ENCODE measurements at regions not wholly inside any gene's neighbourhood (a gene's known extent, or its start where the extent isn't known, plus 50 kb on each side); places are given as distances from the start of the nearest gene placed in this dataset.

- CTCF ChIA-PET, result no interaction called here
- POLR2A ChIA-PET, result no interaction called here
These were observed 67.8 kb downstream of the GP2 start for GRCh38 chr16:20259541-20259940.

- POLR2A ChIA-PET, result no interaction called here
- CTCF ChIA-PET, result no interaction called here
These were observed 70.1 kb downstream of the GP2 start for GRCh38 chr16:20257234-20257633.

- ChIA-PET CTCF (no interaction called here), POLR2A (no interaction called here)
These were observed 72.3 kb downstream of the GP2 start for GRCh38 chr16:20255002-20255401.

GRCh38 chr16:20253825-20254224 is 73.5 kb downstream of the GP2 start:
- POLR2A ChIA-PET, result no interaction called here

GRCh38 chr16:20249211-20249610 is 78.1 kb downstream of the GP2 start:
- CTCF ChIA-PET, result no interaction called here

More at GRCh38 chr16:20253825-20254224, 73.5 kb downstream of the GP2 start:
- CTCF ChIA-PET, result no interaction called here

GRCh38 chr16:20247076-20247475 is 80.2 kb downstream of the GP2 start:
- ChIA-PET POLR2A (no interaction called here), CTCF (no interaction called here)

More at GRCh38 chr16:20249211-20249610, 78.1 kb downstream of the GP2 start:
- POLR2A ChIA-PET, result interaction anchor here (0.7 kb wide), 1 partner anchor 9 kb away, joined by 3 read pairs; no protein-coding TSS in a partner anchor

GRCh38 chr16:20243731-20244281 is 83.5 kb downstream of the GP2 start:
- ChIA-PET POLR2A (no interaction called here), CTCF (no interaction called here)

GRCh38 chr16:20242568-20243255 is 84.6 kb downstream of the GP2 start:
- ChIA-PET POLR2A (no interaction called here), CTCF (no interaction called here)

GRCh38 chr16:20241321-20241720 is 86.0 kb downstream of the GP2 start:
- ChIA-PET CTCF (no interaction called here), POLR2A (no interaction called here)

- CTCF ChIA-PET, result no interaction called here
- POLR2A ChIA-PET, result no interaction called here
These were observed 90.6 kb downstream of the GP2 start for GRCh38 chr16:20236579-20237289.

- ChIA-PET POLR2A (no interaction called here), CTCF (no interaction called here)
These were observed 102.0 kb downstream of the GP2 start for GRCh38 chr16:20225228-20225733.

GRCh38 chr16:20221208-20221607 is 106.1 kb downstream of the GP2 start:
- ChIA-PET CTCF (no interaction called here), POLR2A (no interaction called here)

GRCh38 chr16:20218093-20218492 is 109.2 kb downstream of the GP2 start:
- ChIA-PET POLR2A (no interaction called here), CTCF (no interaction called here)

GRCh38 chr16:20216591-20217217 is 110.6 kb downstream of the GP2 start:
- ChIA-PET CTCF (no interaction called here), POLR2A (no interaction called here)

- POLR2A ChIA-PET, result no interaction called here
- CTCF ChIA-PET, result no interaction called here
These were observed 112.9 kb downstream of the GP2 start for GRCh38 chr16:20214401-20214800.

- ChIA-PET CTCF (no interaction called here), POLR2A (no interaction called here)
These were observed 124.0 kb downstream of the GP2 start for GRCh38 chr16:20203272-20203671.

- POLR2A ChIA-PET, result no interaction called here
- CTCF ChIA-PET, result no interaction called here
These were observed 124.6 kb downstream of the GP2 start for GRCh38 chr16:20202747-20203146.

GRCh38 chr16:20192801-20193200 is 119.1 kb upstream of the GPR139 start:
- CTCF ChIA-PET, result no interaction called here
- POLR2A ChIA-PET, result no interaction called here

- CTCF ChIA-PET, result no interaction called here
- POLR2A ChIA-PET, result no interaction called here
These were observed 117.9 kb upstream of the GPR139 start for GRCh38 chr16:20191566-20191965.

- ChIA-PET POLR2A (no interaction called here), CTCF (no interaction called here)
These were observed 108.3 kb upstream of the GPR139 start for GRCh38 chr16:20181949-20182348.

GRCh38 chr16:20181416-20181815 is 107.7 kb upstream of the GPR139 start:
- POLR2A ChIA-PET, result no interaction called here
- CTCF ChIA-PET, result no interaction called here

All from activated CD8-positive, alpha-beta memory T cell treated with anti-CD3 and anti-CD28 coated beads for 36 hours (primary cell).